Neural progenitor cell (in vitro differentiated cells): ENCODE measurements at regions not wholly inside any gene's neighbourhood (a gene's known extent, or its start where the extent isn't known, plus 50 kb on each side); places are given as distances from the start of the nearest gene placed in this dataset.

Source experiments
- EZH2 ChIP-seq: fragments of 200-600 bp; sonication (generic); IDR thresholded peaks from 2 replicates; pipeline ENCODE4 v1.6.1; 2017; ENCODE audit warnings: antibody characterized with exemption, mild to moderate bottlenecking, moderate library complexity
- TF ChIP-seq, protein P1 (sequence below): fragments of 200-600 bp; sonication (generic); IDR thresholded peaks from 2 replicates; pipeline ENCODE4 v1.5.1; 2017; ENCODE audit warnings: antibody characterized with exemption, mild to moderate bottlenecking

DNA sequence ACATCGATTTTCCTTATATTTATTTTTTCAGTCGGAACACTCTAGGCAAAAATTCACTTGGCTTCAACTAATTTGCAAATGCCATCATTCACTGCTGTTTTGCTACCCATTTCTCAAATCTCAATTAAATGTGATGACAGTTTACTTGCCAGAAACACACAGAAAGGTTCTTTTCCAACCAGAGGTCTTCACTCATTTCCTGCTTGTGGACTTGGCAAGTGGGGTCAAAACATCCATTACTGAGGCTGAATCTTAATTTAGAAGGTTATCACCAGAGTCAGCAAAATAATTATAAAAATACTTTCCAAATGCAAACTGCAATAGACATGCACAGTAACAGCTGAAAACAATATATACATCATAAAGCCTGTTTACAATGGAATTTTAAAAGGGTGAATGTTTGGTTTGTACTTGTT lies 625.4 kb upstream of the TBL1XR1 start:
- TF ChIP-seq EZH2: no peak
- TF ChIP-seq, protein P1, sequence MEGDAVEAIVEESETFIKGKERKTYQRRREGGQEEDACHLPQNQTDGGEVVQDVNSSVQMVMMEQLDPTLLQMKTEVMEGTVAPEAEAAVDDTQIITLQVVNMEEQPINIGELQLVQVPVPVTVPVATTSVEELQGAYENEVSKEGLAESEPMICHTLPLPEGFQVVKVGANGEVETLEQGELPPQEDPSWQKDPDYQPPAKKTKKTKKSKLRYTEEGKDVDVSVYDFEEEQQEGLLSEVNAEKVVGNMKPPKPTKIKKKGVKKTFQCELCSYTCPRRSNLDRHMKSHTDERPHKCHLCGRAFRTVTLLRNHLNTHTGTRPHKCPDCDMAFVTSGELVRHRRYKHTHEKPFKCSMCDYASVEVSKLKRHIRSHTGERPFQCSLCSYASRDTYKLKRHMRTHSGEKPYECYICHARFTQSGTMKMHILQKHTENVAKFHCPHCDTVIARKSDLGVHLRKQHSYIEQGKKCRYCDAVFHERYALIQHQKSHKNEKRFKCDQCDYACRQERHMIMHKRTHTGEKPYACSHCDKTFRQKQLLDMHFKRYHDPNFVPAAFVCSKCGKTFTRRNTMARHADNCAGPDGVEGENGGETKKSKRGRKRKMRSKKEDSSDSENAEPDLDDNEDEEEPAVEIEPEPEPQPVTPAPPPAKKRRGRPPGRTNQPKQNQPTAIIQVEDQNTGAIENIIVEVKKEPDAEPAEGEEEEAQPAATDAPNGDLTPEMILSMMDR: no peak
